ENCODE measurements at regions not wholly inside any gene's neighbourhood (a gene's known extent, or its start where the extent isn't known, plus 50 kb on each side); places are given as distances from the start of the nearest gene placed in this dataset.

- intact Hi-C loops (cut with DNase I), result no loop called here
- H3K27me3 ChIP-seq (ENCODE audit: low read depth), result no peaks in the 10 kb centered on the region
- no peaks in the 10 kb centered on the region for H3K9me3 ChIP-seq
- H3K4me1 ChIP-seq, result no peaks in the 10 kb centered on the region
- ATAC-seq (no peak), DNase-seq (no peak)
- no peak for TF ChIP-seq CTCF (IDR thresholded peaks at IDR 0.05)
- no peaks in the 10 kb centered on the region for H3K36me3 ChIP-seq
- no peak overlapping the region for H3K4me3 ChIP-seq
- no peak overlapping the region for H3K27ac ChIP-seq
These were observed 210.0 kb upstream of the SEL1L start for GRCh38 chr14:81743605-81744004.

DNA sequence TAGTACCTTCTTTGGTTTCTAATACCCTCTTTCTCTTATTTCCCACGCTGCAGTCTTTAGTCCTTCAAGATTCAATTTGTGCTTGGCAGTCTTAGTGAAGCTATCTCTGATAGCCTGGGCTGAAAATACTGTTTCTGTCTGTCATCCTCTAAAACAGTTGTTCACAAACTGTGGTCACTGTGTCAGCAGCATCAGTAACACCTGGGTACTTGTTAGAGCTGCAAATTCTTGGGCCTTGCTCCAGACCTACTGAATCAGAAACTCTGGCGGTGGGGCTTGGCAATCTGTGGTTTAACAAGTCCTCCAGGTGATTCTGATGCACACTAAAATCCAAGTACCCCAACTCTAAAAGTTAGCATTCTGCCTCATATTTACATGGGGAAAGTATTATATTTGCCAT lies 217.5 kb upstream of the SEL1L start:
- ATAC-seq (no peak), DNase-seq (no peak)
- no peak overlapping the region for H3K27ac ChIP-seq
- H3K9me3 ChIP-seq, result no peaks in the 10 kb centered on the region
- no peak for TF ChIP-seq CTCF (IDR thresholded peaks at IDR 0.05)
- no peaks in the 10 kb centered on the region for H3K27me3 ChIP-seq (ENCODE audit: low read depth)
- no peak overlapping the region for H3K4me3 ChIP-seq
- H3K4me1 ChIP-seq, result no peaks in the 10 kb centered on the region
- H3K36me3 ChIP-seq, result no peaks in the 10 kb centered on the region
- intact Hi-C loops (cut with DNase I), result no loop called here

GRCh38 chr14:81759541-81759940 lies 225.9 kb upstream of the SEL1L start:
- no peak for DNase-seq
- no peak for TF ChIP-seq CTCF (IDR thresholded peaks at IDR 0.05)
- Histone ChIP-seq H3K4me3 (no peak overlapping the region), H3K27ac (no peak overlapping the region), H3K27me3 (ENCODE audit: low read depth) (no peaks in the 10 kb centered on the region), H3K9me3 (no peaks in the 10 kb centered on the region), H3K36me3 (no peaks in the 10 kb centered on the region), H3K4me1 (no peaks in the 10 kb centered on the region)
- ATAC-seq, result no peak
- intact Hi-C loops (cut with DNase I), result no loop called here

GRCh38 chr14:81765651-81766275 lies 232.1 kb upstream of the SEL1L start:
- no peak for ATAC-seq
- no peak for TF ChIP-seq CTCF (IDR thresholded peaks at IDR 0.05)
- no peak for DNase-seq
- H3K4me3 ChIP-seq, result no peak overlapping the region
- H3K9me3 ChIP-seq, result no peaks in the 10 kb centered on the region
- H3K4me1 ChIP-seq, result no peaks in the 10 kb centered on the region
- H3K27me3 ChIP-seq (ENCODE audit: low read depth), result no peaks in the 10 kb centered on the region
- H3K27ac ChIP-seq, result no peak overlapping the region
- intact Hi-C loops (cut with DNase I), result no loop called here
- H3K36me3 ChIP-seq, result no peaks in the 10 kb centered on the region

- H3K9me3 ChIP-seq, result no peaks in the 10 kb centered on the region
- no peak for ATAC-seq
- no peaks in the 10 kb centered on the region for H3K36me3 ChIP-seq
- no peak overlapping the region for H3K27ac ChIP-seq
- intact Hi-C loops (cut with DNase I), result no loop called here
- DNase-seq, result no peak
- no peaks in the 10 kb centered on the region for H3K4me1 ChIP-seq
- TF ChIP-seq CTCF (IDR thresholded peaks at IDR 0.05), result no peak
- H3K27me3 ChIP-seq (ENCODE audit: low read depth), result no peaks in the 10 kb centered on the region
- no peak overlapping the region for H3K4me3 ChIP-seq
These were observed 232.8 kb upstream of the SEL1L start for GRCh38 chr14:81766321-81766915.
